CD8-positive, alpha-beta memory T cell (primary cell): ENCODE measurements at regions not wholly inside any gene's neighbourhood (a gene's known extent, or its start where the extent isn't known, plus 50 kb on each side); places are given as distances from the start of the nearest gene placed in this dataset.
A peak's percentile ranks its signal among the peaks of the same experiment; 100 is the strongest.

Experiments
- CTCF ChIA-PET: fragments of 350-600 bp; sonication (Branson Sonifier 250); formaldehyde crosslinking; loops from one replicate; lab custom pipeline; 2021; ENCODE audit warnings: antibody characterized with exemption; lab: Charles Lee
- POLR2A ChIA-PET: fragments of 350-600 bp; sonication (Branson Sonifier 250); formaldehyde crosslinking; loops from one replicate; lab custom pipeline; 2021; ENCODE audit warnings: antibody characterized with exemption; lab: Charles Lee
- DNase-seq, 5 donors: peaks; one replicate each; pipeline versions ENCODE4 v3.0.0 to v3.0.0-alpha.2; 2020 to 2022; ENCODE audit warnings: mixed read lengths in 1 of 5
- H3K27ac ChIP-seq: one replicate; pipeline ENCODE4 v1.7.0; 2013; ENCODE audit warnings: low read depth, mild to moderate bottlenecking, low read length, moderate library complexity
- H3K27me3 ChIP-seq: 2 replicates; pipeline ENCODE4 v1.7.0; 2013; ENCODE audit warnings: low read length, mild to moderate bottlenecking; ENCODE audit not compliant: insufficient read depth, poor library complexity, severe bottlenecking
- H3K36me3 ChIP-seq: 2 replicates; pipeline ENCODE4 v1.7.0; 2013; ENCODE audit warnings: mild to moderate bottlenecking, low read length, moderate library complexity; ENCODE audit not compliant: insufficient read depth
- H3K4me1 ChIP-seq: 2 replicates; pipeline ENCODE4 v1.7.0; 2013; ENCODE audit warnings: mild to moderate bottlenecking, low read length, moderate library complexity; ENCODE audit not compliant: insufficient read depth
- H3K4me3 ChIP-seq: 2 replicates; pipeline ENCODE4 v1.7.0; 2013; ENCODE audit warnings: mild to moderate bottlenecking, low read length
- H3K9me3 ChIP-seq: 2 replicates; pipeline ENCODE4 v1.7.0; 2013; ENCODE audit warnings: mild to moderate bottlenecking, low read length
- H3K27ac Mint-ChIP-seq, 8 donors: one replicate each; pipeline ENCODE4 v1.8.0; 2020 to 2021; ENCODE audit warnings: mixed read lengths in 8 of 8, mild to moderate bottlenecking in 6 of 8, inconsistent platforms in 3 of 8, moderate library complexity in 3 of 8
- H3K27me3 Mint-ChIP-seq, 2 donors: one replicate each; pipeline ENCODE4 v1.8.0; 2020 to 2021; ENCODE audit warnings: mixed read lengths in 2 of 2, mild to moderate bottlenecking in 1 of 2, moderate library complexity in 1 of 2
- H3K36me3 Mint-ChIP-seq, 3 donors: one replicate each; pipeline ENCODE4 v1.8.0; 2020 to 2021; ENCODE audit warnings: mixed read lengths in 3 of 3, inconsistent platforms in 1 of 3, mild to moderate bottlenecking in 1 of 3
- H3K4me1 Mint-ChIP-seq, 3 donors: one replicate each; pipeline ENCODE4 v1.8.0; 2020 to 2021; ENCODE audit warnings: mixed read lengths in 3 of 3, inconsistent platforms in 1 of 3, mild to moderate bottlenecking in 1 of 3
- H3K4me3 Mint-ChIP-seq, 7 donors: one replicate each; pipeline ENCODE4 v1.8.0; 2020 to 2021; ENCODE audit warnings: mixed read lengths in 7 of 7, mild to moderate bottlenecking in 6 of 7, moderate library complexity in 4 of 7, inconsistent platforms in 2 of 7
- H3K9me3 Mint-ChIP-seq, 5 donors: one replicate each; pipeline ENCODE4 v1.8.0; 2020 to 2022; ENCODE audit warnings: mixed read lengths in 5 of 5, mild to moderate bottlenecking in 3 of 5, moderate library complexity in 2 of 5, inconsistent platforms in 1 of 5

- H3K36me3 ChIP-seq, result no peaks in the 10 kb centered on the region
- H3K27ac ChIP-seq, result no peak overlapping the region
- ChIA-PET POLR2A (no interaction called here), CTCF (interaction anchor here (0.8 kb wide), 1 partner anchor 10 kb away, joined by 3 read pairs; no protein-coding TSS in a partner anchor)
- no peaks in the 10 kb centered on the region for H3K4me1 ChIP-seq
- Mint-ChIP-seq H3K4me1 (no peaks in the 10 kb centered on the region), H3K36me3 (no peaks in the 10 kb centered on the region), H3K4me3 (no peak overlapping the region), H3K27ac (peak overlapping the region in 1 of 8 donors; percentile 21), H3K9me3 (peaks cover 0 to 31% (median 10%) of the 10 kb centered on the region in 5 donors), H3K27me3 (no peaks in the 10 kb centered on the region)
- no peaks in the 10 kb centered on the region for H3K9me3 ChIP-seq
- no peaks in the 10 kb centered on the region for H3K27me3 ChIP-seq
- H3K4me3 ChIP-seq, result no peak overlapping the region
- DNase-seq, result no peak
Measured at GRCh38 chr13:61664801-61665705, 249.4 kb upstream of the PCDH20 start.

- ChIA-PET POLR2A (no interaction called here), CTCF (no interaction called here)
- DNase-seq, result no peak
- Histone ChIP-seq H3K9me3 (no peaks in the 10 kb centered on the region), H3K4me1 (no peaks in the 10 kb centered on the region), H3K4me3 (no peak overlapping the region), H3K27me3 (no peaks in the 10 kb centered on the region), H3K36me3 (no peaks in the 10 kb centered on the region), H3K27ac (no peak overlapping the region)
- no peaks in the 10 kb centered on the region for H3K4me1 Mint-ChIP-seq
- H3K9me3 Mint-ChIP-seq, result peaks cover 10 to 38% (median 24%) of the 10 kb centered on the region in 5 donors
- H3K36me3 Mint-ChIP-seq, result no peaks in the 10 kb centered on the region
- H3K4me3 Mint-ChIP-seq, result no peak overlapping the region
- no peak overlapping the region for H3K27ac Mint-ChIP-seq
- no peaks in the 10 kb centered on the region for H3K27me3 Mint-ChIP-seq
Measured at GRCh38 chr13:61654481-61654880, 238.8 kb upstream of the PCDH20 start.

- Histone ChIP-seq H3K27me3 (no peaks in the 10 kb centered on the region), H3K27ac (no peak overlapping the region), H3K36me3 (no peaks in the 10 kb centered on the region), H3K4me1 (no peaks in the 10 kb centered on the region), H3K9me3 (no peaks in the 10 kb centered on the region), H3K4me3 (no peak overlapping the region)
- Mint-ChIP-seq H3K36me3 (no peaks in the 10 kb centered on the region), H3K4me3 (no peak overlapping the region), H3K4me1 (no peaks in the 10 kb centered on the region), H3K27me3 (no peaks in the 10 kb centered on the region), H3K27ac (no peak overlapping the region), H3K9me3 (peaks cover 4 to 22% (median 11%) of the 10 kb centered on the region in 5 donors)
- POLR2A ChIA-PET, result no interaction called here
- DNase-seq, result no peak
- CTCF ChIA-PET, result no interaction called here
Measured at GRCh38 chr13:61648547-61648946, 232.9 kb upstream of the PCDH20 start.

- Histone ChIP-seq H3K9me3 (no peaks in the 10 kb centered on the region), H3K36me3 (no peaks in the 10 kb centered on the region), H3K27me3 (no peaks in the 10 kb centered on the region), H3K27ac (no peak overlapping the region), H3K4me1 (no peaks in the 10 kb centered on the region), H3K4me3 (no peak overlapping the region)
- Mint-ChIP-seq H3K36me3 (no peaks in the 10 kb centered on the region), H3K4me3 (no peak overlapping the region), H3K27me3 (no peaks in the 10 kb centered on the region), H3K9me3 (peaks cover 2 to 27% (median 9%) of the 10 kb centered on the region in 5 donors), H3K27ac (no peak overlapping the region), H3K4me1 (no peaks in the 10 kb centered on the region)
- DNase-seq, result no peak
- CTCF ChIA-PET, result no interaction called here
- POLR2A ChIA-PET, result no interaction called here
Measured at GRCh38 chr13:61612192-61612591, 196.5 kb upstream of the PCDH20 start.

GRCh38 chr13:61608138-61608537 is 192.5 kb upstream of the PCDH20 start:
- Mint-ChIP-seq H3K4me3 (no peak overlapping the region), H3K36me3 (no peaks in the 10 kb centered on the region), H3K27me3 (no peaks in the 10 kb centered on the region), H3K9me3 (peaks cover 4 to 37% (median 10%) of the 10 kb centered on the region in 5 donors), H3K4me1 (no peaks in the 10 kb centered on the region), H3K27ac (no peak overlapping the region)
- no peak overlapping the region for H3K27ac ChIP-seq
- ChIA-PET CTCF (no interaction called here), POLR2A (no interaction called here)
- H3K9me3 ChIP-seq, result no peaks in the 10 kb centered on the region
- no peak overlapping the region for H3K4me3 ChIP-seq
- no peaks in the 10 kb centered on the region for H3K4me1 ChIP-seq
- DNase-seq, result no peak
- H3K27me3 ChIP-seq, result no peaks in the 10 kb centered on the region
- H3K36me3 ChIP-seq, result no peaks in the 10 kb centered on the region

DNA sequence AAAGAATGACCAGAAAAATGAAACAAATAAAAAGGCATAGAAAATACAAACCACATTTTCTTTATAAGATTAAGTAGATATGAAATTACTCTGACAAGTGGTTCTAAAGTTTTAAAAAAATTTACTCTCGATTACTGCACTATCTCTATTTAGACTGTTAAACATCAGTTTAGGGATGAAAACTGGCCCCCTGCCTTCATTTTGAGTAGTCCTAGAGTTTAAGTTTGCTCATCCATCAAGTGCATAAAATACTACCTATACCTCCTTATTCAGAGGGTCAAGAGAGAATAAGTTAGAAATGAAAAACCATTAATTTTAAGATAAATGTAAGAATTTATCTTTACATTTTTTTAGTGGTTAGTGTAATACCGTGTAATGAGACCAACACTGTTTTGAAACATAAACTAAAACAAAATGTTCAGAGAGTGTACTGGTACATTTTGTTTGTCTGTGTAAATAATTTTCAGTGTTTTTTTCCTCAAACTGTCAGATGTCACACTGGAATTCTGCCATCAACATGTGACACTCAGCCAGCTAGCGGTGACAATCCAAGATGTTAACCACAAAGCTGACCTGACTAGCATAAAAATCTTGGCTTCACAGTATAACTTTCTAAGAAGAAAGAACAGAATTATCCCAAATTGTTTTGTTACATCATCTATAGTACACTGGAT is 184.8 kb upstream of the PCDH20 start:
- Mint-ChIP-seq H3K4me1 (no peaks in the 10 kb centered on the region), H3K36me3 (no peaks in the 10 kb centered on the region), H3K4me3 (no peak overlapping the region), H3K9me3 (peaks cover 0 to 29% (median 12%) of the 10 kb centered on the region in 5 donors), H3K27me3 (peaks cover 0 to 2% of the 10 kb centered on the region in 2 donors), H3K27ac (no peak overlapping the region)
- no peaks in the 10 kb centered on the region for H3K36me3 ChIP-seq
- H3K9me3 ChIP-seq, result no peaks in the 10 kb centered on the region
- ChIA-PET CTCF (no interaction called here), POLR2A (no interaction called here)
- DNase-seq, result no peak
- no peaks in the 10 kb centered on the region for H3K27me3 ChIP-seq
- no peaks in the 10 kb centered on the region for H3K4me1 ChIP-seq
- H3K27ac ChIP-seq, result no peak overlapping the region
- no peak overlapping the region for H3K4me3 ChIP-seq

GRCh38 chr13:61592489-61592888 is 176.8 kb upstream of the PCDH20 start:
- POLR2A ChIA-PET, result no interaction called here
- CTCF ChIA-PET, result no interaction called here
- no peaks in the 10 kb centered on the region for H3K27me3 ChIP-seq
- H3K4me3 ChIP-seq, result no peak overlapping the region
- no peak for DNase-seq
- Mint-ChIP-seq H3K4me1 (no peaks in the 10 kb centered on the region), H3K27ac (no peak overlapping the region), H3K27me3 (no peaks in the 10 kb centered on the region), H3K36me3 (no peaks in the 10 kb centered on the region), H3K4me3 (no peak overlapping the region), H3K9me3 (peaks cover 0 to 13% (median 2%) of the 10 kb centered on the region in 5 donors)
- H3K4me1 ChIP-seq, result no peaks in the 10 kb centered on the region
- H3K27ac ChIP-seq, result no peak overlapping the region
- H3K36me3 ChIP-seq, result no peaks in the 10 kb centered on the region
- no peaks in the 10 kb centered on the region for H3K9me3 ChIP-seq

GRCh38 chr13:61575973-61576372 is 160.3 kb upstream of the PCDH20 start:
- Mint-ChIP-seq H3K4me1 (no peaks in the 10 kb centered on the region), H3K36me3 (no peaks in the 10 kb centered on the region), H3K27me3 (no peaks in the 10 kb centered on the region), H3K9me3 (peaks cover 4 to 24% (median 15%) of the 10 kb centered on the region in 5 donors), H3K27ac (no peak overlapping the region), H3K4me3 (no peak overlapping the region)
- no peaks in the 10 kb centered on the region for H3K27me3 ChIP-seq
- ChIA-PET CTCF (no interaction called here), POLR2A (no interaction called here)
- H3K27ac ChIP-seq, result no peak overlapping the region
- no peak overlapping the region for H3K4me3 ChIP-seq
- H3K9me3 ChIP-seq, result no peaks in the 10 kb centered on the region
- no peaks in the 10 kb centered on the region for H3K36me3 ChIP-seq
- no peaks in the 10 kb centered on the region for H3K4me1 ChIP-seq
- DNase-seq, result no peak
